HG02884 (cell line): ENCODE measurements at regions not wholly inside any gene's neighbourhood (a gene's known extent, or its start where the extent isn't known, plus 50 kb on each side); places are given as distances from the start of the nearest gene placed in this dataset.
"Not testable (repeated sequence)": the region's sequence is repeated elsewhere in the genome, so short reads cannot be mapped to it uniquely, and the experiment has no call there.

Source experiments
- ATAC-seq: cut with Tn5 transposase; IDR thresholded peaks from one replicate; pipeline ENCODE4 v1.9.1; 2021; ENCODE audit warnings: mild to moderate bottlenecking, moderate library complexity; ENCODE audit not compliant: unreplicated experiment

DNA sequence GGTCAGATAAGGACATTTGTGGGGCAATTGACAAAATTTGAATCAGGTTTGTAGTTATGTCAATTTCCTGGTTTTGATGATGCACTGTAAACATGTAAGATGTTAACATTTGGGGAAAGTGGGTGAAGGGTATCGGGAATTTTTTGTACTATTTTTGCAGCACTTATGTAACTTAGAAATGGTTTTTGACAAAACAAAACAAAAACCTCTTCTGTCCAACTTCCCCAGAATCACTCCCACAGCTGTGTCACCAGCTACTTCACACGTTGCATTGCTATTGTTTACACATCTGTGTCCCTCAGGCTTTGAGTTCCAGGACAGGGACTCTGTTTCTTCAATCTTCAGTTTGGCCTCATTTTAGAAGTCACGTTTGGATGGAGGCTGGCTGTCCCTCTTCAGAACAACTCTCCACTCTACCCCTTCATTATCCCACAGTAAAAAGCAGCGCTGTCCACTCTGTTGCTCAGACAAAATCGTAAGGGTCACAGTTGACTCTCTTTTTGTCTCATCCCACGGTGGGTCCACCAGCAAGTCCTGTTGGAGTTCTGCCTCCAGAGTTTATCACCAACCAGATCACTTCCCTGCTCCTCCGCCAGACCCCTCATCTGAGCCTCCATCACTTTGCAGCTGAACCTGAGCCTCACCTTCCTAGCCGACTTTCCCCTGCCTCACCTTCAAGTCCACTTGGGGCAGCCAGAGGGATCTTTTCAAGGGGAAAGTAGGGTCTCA lies 63.2 kb downstream of the NENF start:
- no peak for ATAC-seq

DNA sequence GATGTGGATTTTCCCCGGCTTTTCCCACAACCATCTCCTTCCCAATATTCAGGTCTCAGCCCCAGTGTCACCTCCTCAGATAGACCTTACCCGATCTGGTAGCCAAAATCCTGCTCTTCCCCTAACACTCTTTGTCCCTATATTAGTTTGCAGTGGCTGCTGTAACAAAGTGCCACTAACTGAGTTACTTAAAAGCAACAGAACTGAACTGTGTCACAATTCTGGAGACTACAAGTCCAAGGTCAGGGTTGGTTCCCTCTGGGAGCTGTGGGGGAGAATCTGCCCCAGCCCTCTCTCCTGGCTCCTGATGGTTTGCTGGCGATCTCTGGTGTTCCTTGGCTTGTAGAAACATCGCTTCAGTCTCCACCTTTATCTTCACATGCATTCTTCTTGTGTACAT lies 64.0 kb downstream of the NENF start:
- ATAC-seq, result no peak

DNA sequence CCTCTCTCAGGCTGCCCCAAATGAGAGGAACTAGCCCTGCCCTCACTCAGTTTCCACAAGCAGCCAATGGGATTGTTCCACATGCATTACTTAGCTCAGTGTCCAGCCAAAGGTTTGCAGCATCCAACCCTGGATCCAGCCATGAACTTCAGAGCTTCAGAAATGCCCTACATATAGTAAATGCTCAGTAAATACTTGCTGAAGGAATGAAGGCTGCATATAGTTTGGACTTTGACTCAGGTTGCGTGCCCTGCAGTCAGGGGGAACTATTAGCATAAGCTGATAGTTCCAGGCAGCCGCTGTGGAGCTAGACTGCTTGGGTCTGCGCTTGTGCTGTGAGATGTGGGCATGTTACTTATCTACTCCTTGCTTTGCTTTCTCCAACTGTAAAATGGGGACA lies 64.8 kb downstream of the NENF start:
- ATAC-seq, result no peak

DNA sequence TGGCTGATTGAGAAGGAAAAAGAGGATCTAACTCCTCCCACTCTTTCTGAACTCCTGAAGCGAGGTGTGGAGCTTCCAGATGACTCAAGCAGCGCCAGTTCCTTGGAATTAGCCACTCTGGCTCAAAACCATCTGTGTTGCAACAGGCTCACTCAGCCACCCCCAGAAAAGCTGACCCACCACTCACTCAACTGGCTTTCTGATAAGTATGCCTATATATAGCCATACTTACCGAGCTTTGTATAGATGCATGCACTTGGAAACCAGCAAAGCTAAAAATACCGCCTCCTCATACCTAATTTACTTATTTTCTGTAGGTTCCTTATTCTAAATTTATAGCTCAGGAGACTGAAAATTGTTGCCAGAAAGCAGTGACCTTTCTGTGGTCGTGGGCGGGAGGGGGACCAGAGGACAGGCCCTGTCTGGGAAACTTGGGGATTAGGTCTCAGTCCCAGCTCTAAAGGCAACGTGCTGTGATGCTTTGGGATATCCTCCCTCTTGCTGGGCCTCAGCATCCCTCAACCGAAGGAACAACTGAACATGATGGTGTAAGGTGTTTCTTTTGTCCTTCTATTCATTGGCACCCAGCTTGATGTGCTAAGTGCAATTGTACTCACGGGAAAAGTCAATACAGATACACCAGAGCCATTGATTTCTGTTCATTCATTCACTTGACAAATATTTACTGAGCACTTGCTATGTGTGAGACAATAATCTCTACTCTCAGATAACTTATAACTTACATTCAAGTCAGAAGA lies 65.7 kb downstream of the NENF start:
- peak; percentile 42 for ATAC-seq

DNA sequence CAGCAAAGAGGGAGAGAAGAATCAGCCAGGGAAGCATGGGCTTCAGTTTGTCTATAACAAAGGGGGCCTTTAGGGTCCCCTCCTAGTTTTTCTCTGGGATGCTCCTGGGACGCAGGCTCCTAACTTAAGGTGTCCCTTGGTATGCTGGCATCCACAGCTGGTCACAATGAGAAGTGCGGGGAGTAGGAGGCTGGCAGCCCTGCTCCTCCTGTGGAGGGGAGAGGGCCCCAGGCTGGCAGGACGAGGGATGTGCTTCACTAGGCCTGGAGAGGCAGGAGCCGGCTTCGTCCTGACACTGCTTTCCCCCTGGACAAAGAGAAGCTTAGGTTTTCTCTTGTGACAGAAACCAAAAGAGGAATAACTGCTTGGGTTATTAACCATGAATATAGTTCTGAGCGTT lies 67.6 kb downstream of the NENF start:
- no peak for ATAC-seq

DNA sequence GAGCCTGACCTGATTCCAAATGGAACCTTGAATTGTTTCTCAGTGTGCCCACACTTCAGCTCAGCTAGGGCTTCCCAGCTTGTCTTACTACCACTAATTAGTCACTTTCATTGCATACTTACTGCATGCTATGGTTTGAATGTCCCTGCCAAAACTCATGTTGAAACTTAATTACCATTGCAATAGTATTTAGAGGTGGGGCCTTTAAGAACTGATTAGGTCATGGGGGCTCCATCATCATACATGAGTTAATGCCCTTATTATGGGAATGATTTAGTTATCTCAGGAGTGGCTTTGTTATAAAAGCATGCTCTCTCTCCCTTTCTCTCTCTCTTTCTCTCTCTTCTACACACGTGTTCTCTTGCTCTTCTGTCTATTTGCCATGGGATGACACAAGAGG lies 68.3 kb downstream of the NENF start:
- ATAC-seq, result no peak

DNA sequence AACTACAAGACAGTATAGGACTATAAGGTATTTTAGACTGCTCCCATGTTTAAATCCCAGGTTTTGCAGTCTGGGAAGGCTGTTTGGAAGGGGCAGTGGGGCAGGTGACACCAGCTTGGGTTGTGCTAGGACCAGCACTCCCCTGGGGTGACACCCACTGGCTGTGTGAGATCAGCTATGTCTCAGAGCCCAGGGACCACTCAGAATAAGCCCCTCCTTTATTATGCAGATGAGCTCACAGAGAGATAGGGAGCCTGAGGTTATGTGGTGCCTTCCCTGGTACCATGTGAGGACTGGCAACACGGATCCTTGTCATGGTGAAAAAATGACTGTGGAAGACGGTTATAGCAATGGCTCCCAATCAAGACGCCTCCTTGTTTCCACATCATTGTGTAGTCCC lies 71.0 kb downstream of the NENF start:
- no peak for ATAC-seq

DNA sequence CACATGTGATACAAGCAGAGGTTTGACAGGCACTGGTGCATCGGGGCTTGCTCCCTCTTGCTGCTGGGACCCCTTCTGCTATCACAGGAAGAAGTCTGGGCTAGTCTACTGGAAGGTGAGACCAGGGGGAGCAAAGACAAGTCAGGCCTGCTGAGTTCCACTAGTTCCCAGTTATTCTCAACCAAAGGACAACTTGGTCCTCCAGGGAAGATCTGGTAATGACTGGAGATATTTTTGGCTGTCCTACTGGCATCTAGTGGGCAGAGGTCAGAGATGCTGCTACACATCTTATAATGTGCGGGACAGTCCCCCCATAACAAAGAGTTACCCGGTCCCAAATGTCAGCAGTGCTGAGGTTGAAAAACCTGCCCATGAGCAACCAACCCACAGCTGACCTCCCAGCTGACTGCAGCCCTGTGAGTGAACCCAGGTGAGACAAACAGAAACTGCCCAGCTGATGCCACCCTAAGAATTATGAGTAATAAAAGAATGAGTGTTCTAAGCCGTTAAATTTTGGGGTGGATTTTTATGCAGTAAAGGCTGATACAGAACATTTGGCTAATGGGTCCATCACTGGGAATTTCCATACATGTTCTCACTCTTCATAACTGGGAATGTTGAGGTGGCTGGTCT lies 71.6 kb downstream of the NENF start:
- no peak for ATAC-seq

DNA sequence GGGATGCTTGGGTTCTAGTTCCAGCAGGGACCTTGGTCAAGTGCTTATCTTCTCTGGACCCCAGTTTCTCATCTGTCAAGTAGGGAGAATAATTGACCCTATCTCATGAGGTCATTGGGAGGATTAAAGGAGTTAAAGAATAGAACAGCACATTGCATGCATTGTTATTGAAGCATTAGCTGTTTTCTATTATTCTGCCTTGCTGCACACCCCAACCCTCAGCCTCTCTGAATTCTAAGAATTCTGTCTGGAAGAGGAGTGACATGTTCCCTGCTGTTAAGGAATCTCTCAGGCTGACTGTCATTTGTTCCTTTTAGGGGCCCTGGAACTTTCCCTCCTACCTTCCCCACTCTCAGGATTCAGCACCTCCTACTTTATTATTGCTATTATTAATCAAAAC lies 73.9 kb downstream of the NENF start:
- ATAC-seq, result no peak

DNA sequence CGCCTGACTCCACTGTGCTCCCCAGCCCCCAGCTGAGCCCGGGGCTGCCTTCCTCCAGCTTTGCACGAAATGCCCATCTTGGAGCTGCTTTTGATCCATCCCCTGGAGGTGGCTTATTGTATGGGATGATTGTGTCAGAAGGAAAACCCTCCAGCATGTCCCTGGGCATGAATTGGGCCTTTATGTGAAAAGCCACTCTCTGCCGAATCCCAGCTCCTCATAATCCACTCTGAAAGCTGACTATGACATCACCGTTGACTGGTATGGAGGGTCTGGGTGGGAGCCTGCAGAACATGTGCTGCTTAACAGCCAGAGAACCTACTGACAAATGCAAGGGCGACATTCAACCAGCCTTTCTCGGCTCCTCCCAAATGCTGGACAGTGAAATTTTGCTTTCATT lies 74.6 kb downstream of the NENF start:
- no peak for ATAC-seq

DNA sequence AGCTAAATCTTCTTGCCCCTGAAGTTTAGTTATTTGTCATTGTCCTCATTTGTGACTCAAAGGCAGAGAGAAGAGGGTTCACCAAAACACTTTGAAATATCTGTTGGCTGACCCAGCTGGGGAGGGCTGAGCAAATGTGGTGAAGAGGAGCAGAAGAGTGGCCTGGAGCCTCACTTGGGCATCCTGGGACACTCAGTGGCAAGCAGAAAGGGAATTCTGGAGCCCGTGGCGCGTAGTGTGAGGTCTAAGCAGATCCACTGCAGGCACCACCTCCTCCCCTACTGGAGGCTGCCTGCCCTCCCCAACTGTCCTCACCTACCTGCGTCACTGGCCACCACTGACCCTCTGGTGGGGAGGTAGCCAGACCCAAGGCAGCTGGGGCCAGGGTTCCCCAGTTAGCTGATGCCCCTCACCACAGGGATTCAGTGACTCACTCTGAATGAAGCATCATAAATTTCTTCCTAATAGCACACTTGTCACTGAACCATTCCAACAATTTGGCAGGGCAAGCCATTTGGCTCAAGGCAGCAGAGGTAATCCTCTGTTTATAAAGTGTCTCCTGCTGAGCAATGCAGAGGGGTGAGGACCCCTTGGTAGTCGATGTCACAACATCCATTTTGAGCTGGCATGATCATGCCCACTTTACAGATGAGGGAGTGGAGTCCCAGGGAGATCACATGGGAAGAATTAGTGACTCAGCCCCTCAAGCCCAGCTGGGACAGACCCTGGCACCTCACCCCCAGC lies 80.3 kb downstream of the NENF start:
- no peak for ATAC-seq

DNA sequence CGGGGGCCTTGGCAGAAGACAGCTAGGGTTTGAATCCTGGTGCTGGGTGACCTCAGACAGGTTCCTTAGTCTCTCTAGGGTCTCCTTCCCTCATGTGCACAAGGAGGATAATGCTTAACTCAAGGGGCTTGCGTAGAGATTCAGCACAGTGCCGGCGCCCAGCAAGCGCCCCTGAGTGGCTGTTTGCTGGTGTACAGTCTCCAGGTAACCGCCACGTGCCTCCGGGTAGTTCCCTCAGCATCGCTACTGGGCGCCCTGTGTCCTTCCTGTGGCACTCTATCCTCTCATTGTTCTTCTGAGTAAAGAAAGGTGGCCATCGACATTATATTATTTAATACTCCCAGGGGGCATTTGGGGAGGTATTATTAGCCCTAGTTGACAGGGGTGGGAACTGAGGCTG lies 80.9 kb downstream of the NENF start:
- no peak for ATAC-seq

DNA sequence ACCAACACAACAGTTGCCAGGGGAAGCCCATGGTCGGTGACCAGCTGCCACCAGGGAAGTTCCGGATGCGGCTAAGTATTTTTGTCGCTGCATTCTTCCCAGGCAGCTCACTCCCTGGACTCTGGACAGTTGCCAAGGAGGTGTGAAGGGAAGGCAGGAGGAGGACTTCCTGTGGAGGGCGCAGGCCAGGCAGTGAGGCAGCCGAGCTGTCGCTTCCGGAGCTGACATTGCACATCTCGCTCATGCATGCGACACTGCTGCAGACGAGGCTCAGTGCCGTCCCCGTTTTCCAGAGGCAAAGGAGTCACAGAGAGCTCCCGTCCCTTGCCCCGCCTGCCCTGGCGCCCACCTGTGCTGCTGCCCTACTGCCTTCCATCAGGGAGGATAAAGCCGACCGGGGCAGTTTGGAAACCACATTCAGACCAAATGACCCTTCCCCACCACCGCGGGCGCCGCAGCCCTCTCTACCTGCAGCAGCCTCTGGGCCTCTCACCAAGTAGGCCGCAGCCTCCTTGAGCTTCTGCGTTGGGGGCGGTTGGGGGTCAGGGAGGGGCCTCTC lies 81.4 kb downstream of the NENF start:
- ATAC-seq, result no peak

DNA sequence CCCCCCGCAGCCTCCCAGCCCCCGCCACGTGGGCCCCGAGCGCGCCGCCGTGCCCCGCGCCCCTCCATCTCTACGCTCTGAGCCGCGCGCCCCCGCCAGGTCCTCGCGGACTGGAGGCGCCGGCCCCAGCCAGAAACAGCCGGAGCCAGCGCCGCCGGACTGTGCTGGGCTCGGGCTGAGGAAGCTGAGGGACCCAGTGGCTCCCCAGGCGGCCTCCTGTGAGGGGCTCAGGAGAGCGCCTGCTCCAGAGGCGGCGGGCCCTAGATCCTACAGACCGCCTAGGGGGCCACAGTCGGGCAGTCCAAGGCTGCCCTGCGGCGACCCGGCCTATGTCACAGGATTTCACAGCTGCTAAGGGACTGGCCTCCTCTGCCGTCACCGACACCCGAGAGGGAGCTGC lies 82.1 kb downstream of the NENF start:
- ATAC-seq, result no peak

DNA sequence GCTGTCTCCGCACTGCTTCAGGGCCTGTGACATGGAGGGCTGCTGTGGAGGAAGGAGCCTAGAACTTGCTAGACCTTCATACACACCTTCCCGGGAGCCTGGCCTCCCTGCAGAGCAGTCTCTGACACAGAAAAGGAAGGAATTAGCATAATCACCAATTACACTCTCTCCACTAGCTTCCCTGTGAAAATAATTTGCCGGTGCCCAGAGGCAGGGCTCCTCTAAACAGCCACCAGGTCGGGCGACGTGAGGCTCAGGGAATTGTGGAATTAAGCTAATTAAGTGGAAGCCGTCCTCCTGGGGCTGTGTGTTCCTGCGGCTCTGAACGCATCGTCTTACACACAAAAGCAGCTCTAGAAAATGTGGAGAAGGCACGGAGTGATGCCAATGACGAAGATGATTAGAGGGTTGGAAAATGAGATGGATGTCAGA lies 82.6 kb downstream of the NENF start:
- ATAC-seq, result no peak

DNA sequence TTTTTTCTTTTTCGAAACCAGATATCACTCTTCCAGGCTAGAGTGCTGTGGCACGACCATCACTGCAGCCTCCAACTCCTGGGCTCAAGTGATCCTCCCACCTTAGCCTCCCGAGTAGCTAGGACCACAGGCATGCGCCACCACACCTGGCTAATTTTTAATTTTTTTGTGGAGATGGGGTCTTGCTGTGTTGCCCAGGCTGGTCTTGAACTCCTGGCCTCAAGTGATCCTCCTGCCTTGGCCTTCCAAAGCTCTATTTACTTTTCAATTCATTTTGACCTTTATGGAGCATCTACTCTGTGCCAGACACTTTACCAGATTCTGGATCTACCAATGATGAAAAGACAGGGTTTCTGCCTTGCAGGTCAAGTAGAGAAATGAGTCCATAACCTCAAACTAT lies 83.3 kb downstream of the NENF start:
- not testable (repeated sequence) for ATAC-seq

DNA sequence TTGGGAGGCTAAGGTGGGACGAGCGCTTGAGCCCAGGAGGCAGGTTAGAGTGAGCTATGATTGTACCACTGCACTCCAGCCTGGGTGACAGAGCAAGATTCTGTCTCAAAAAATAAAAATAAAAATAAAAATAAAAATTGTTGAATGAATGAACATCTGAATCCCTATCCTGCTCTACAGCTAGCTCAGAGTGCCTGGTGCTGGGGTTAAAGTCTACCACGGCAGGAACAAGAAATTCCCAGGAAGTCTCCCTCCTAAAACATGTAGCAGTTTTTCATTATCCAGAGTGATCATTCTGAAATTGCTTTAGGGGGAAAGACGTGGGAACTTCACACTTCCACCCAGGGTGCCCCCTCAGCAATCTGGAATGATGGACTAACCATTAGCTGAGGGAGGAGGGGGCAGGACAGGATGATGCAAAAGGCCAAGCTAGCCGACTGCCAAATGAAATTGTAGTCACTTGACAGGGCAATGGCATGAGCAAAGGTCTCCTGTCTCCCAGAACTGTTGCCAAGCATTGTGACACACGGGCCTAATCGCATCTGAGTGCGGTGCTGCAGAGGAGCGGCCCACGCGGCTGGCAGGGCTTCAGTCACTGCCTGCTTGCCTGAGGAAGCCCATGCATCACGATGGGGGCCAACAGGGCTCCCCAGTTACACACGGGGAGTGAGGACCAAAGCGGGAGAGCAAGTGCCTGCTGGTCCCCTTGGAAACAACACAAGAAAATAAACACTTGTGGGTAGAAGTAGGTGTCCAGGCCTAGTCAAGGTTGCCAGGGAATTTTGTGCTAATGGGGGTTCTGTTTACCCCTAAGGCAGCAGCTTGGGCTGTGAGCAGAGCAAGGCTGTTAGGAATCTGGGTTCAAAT lies 85.7 kb downstream of the NENF start:
- ATAC-seq, result no peak

DNA sequence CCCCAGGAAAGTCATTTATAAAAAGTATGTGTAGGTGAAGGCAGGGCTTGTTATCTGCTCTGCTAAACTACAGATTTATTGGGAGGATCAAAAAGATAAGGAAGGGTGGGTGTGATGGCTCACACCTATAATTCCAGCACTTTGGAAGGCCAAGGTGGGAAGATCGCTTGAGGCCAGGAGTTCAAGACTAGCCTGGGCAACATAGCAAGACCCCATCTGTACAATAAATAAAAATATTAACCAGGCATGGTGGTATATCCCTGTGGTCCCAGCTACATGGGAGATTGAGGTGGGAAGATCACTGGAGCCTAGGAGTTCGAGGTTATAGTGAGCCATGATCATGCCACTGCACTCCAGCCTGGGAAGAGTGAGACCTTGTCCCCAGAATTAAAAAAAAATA lies 86.4 kb downstream of the NENF start:
- no peak for ATAC-seq

DNA sequence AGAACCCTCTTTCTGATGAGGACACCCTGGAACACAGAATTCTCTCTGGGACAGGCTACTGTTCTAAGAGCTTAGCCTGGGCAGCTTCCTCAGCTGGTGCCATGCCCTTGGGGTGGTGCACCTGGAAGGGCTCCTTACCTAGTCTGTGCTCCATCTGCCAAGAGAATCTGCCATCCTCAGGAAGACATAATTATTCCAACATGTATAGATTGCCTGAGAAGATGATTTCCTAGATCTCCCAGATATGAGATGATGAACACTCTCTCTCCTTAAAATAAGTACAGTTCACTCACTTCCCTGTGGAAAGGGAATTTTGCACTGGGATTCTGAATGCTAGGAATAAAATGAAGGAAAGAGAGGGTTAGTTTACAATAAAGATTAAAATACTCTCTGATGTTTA lies 87.6 kb downstream of the NENF start:
- ATAC-seq, result no peak

DNA sequence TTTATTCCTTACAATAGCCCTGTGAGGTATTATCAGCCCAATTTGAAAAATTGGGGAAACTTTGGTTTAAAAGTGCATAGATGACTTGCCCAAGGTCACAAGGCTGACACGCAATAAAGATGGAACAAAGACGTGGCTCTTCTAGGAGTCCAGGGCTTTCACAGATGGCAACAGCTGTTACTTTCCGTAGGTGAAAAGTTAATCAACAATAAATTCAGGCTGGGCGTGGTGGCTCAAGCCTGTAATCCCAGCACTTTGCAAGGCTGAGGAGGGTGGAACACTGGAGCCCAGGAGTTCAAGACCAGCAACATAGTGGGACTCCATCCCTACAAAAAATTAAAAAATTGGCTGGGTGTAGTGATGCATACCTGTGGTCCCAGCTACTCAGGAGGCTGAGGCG lies 87.8 kb upstream of the ATF3 start:
- ATAC-seq, result no peak
